ENCODE measurements at regions not wholly inside any gene's neighbourhood (a gene's known extent, or its start where the extent isn't known, plus 50 kb on each side); places are given as distances from the start of the nearest gene placed in this dataset.

DNA sequence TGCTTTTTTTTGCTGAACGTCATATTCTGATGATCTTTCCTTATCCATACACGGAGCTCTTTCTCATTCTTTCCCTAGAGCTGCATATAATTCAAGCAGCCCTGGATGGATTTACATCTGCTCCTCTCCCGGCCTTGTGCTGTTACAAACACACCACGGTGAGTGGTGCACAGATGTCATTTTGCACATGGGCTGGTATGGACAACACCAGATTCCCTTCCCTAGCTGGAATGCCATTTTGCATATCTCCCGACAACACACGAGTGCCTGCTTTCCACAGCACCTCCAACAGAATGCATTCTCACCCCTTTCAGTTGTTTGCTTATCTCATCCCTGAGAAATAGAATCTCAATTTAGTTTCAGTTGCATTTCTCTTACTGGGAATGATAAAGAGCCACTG lies 69.5 kb upstream of the AFDN start (continued):
- TF ChIP-seq PBX2 (CRISPR knock-in tag; IDR thresholded peaks at IDR 0.05) = no peak

- no peaks in the 10 kb centered on the region for H3K9me3 ChIP-seq (ENCODE audit: low read length)
- no peak overlapping the region for H3K9ac ChIP-seq (ENCODE audit: insufficient read depth, low read depth, low read length)
- H3K27me3 ChIP-seq (ENCODE audit: control insufficient read depth in 1 of 2, insufficient read depth in 2 of 2, low read length in 2 of 2) = no peaks in the 10 kb centered on the region
- 95% methylated on average over 13 of the region's 15 CpGs for WGBS (ENCODE audit: low lambda C conversion rate)
- H3K4me3 ChIP-seq (replicated peaks in 1 of 3; ENCODE audit: insufficient read depth in 1 of 3, low read depth in 2 of 3, low read length in 3 of 3) = no peak overlapping the region
- in situ Hi-C loops (cut with HindIII; ENCODE audit: extremely low pct_ligation_motif_present, low pct_unique_long_range_greater_than_20kb) = no loop called here
- TF ChIP-seq SP140L (CRISPR knock-in tag; IDR thresholded peaks at IDR 0.05; ENCODE audit: borderline replicate concordance) (no peak), HOXA7 (CRISPR knock-in tag; IDR thresholded peaks at IDR 0.05) (no peak), ZNF446 (CRISPR knock-in tag; IDR thresholded peaks at IDR 0.05) (no peak), ZBTB34 (CRISPR knock-in tag; IDR thresholded peaks at IDR 0.05) (no peak)
- no peak overlapping the region for H3K4me2 ChIP-seq (ENCODE audit: low read depth, low read length)
- intact Hi-C loops (cut with micrococcal nuclease; ENCODE audit: unreplicated experiment) = no loop called here
- no TSS peak for BruUV-seq (replicated peaks)
- H3K36me3 ChIP-seq (replicated peaks in 1 of 2; ENCODE audit: control insufficient read depth in 1 of 2, insufficient read depth in 2 of 2, low read length in 2 of 2) = no peaks in the 10 kb centered on the region
- H2AFZ ChIP-seq (ENCODE audit: low read length) = no peak overlapping the region
- no peaks in the 10 kb centered on the region for H3K79me2 ChIP-seq (ENCODE audit: insufficient read depth, low read length)
- POLR2A ChIA-PET = no interaction called here
- ATAC-seq (no peak), DNase-seq (ENCODE audit: low spot score) (no peak), FAIRE-seq (no peak)
- peaks cover 60% of the 10 kb centered on the region for H3K4me1 ChIP-seq (ENCODE audit: insufficient read depth, low read length)
- no peaks in the 10 kb centered on the region for H4K20me1 ChIP-seq (ENCODE audit: insufficient read depth, low read length)
- no peak overlapping the region for H3K27ac ChIP-seq (ENCODE audit: extremely low read length, insufficient read depth, low read length)
- CTCF ChIA-PET (ENCODE audit: low intra/inter-chr PET ratio, low total read pairs) = no interaction called here
These were observed 68.9 kb upstream of the AFDN start for GRCh38 chr6:167757821-167758220.
